Coronary artery (tissue), 2 donors: ENCODE measurements at regions not wholly inside any gene's neighbourhood (a gene's known extent, or its start where the extent isn't known, plus 50 kb on each side); places are given as distances from the start of the nearest gene placed in this dataset.
A peak's percentile ranks its signal among the peaks of the same experiment; 100 is the strongest.

Experiments
- DNase-seq: peaks from one replicate; pipeline ENCODE4 v3.0.0-alpha.2; 2017; ENCODE audit warnings: low spot score
- H3K27ac ChIP-seq, 2 donors: fragments of 200-600 bp; sonication (generic); one replicate each; pipeline ENCODE4 v1.5.1; 2016 to 2019
- H3K4me3 ChIP-seq: fragments of 200-600 bp; sonication (generic); 2 replicates; pipeline ENCODE4 v1.5.1; 2016; ENCODE audit warnings: mild to moderate bottlenecking, moderate library complexity
- CTCF ChIP-seq: fragments of 200-600 bp; sonication (generic); IDR thresholded peaks from one replicate; pipeline ENCODE4 v1.5.1; 2019; ENCODE audit warnings: antibody characterized with exemption

- Histone ChIP-seq H3K4me3 (no peak overlapping the region), H3K27ac (no peak overlapping the region)
- TF ChIP-seq CTCF = no peak
- DNase-seq = no peak
Measured at GRCh38 chr16:54996186-54996585, 65.5 kb downstream of the IRX5 start.

GRCh38 chr16:54998834-54999233, 68.2 kb downstream of the IRX5 start:
- Histone ChIP-seq H3K4me3 (no peak overlapping the region), H3K27ac (no peak overlapping the region)
- DNase-seq = no peak
- TF ChIP-seq CTCF = no peak

- H3K27ac ChIP-seq = no peak overlapping the region
- no peak overlapping the region for H3K4me3 ChIP-seq
- TF ChIP-seq CTCF = no peak
Measured at GRCh38 chr16:54999481-54999880, 68.8 kb downstream of the IRX5 start.

GRCh38 chr16:55000595-55000994, 69.9 kb downstream of the IRX5 start:
- H3K27ac ChIP-seq = no peak overlapping the region
- no peak for DNase-seq
- no peak overlapping the region for H3K4me3 ChIP-seq
- TF ChIP-seq CTCF = no peak

More at GRCh38 chr16:54999481-54999880, 68.8 kb downstream of the IRX5 start:
- no peak for DNase-seq

GRCh38 chr16:55001931-55002330, 71.3 kb downstream of the IRX5 start:
- no peak for DNase-seq
- H3K4me3 ChIP-seq = no peak overlapping the region

GRCh38 chr16:55002419-55002818, 71.8 kb downstream of the IRX5 start:
- Histone ChIP-seq H3K27ac (no peak overlapping the region), H3K4me3 (no peak overlapping the region)
- no peak for TF ChIP-seq CTCF
- DNase-seq = no peak

More at GRCh38 chr16:55001931-55002330, 71.3 kb downstream of the IRX5 start:
- no peak for TF ChIP-seq CTCF
- H3K27ac ChIP-seq = no peak overlapping the region

- no peak overlapping the region for H3K27ac ChIP-seq
- TF ChIP-seq CTCF = no peak
- peak; percentile 64 for DNase-seq
- no peak overlapping the region for H3K4me3 ChIP-seq
Measured at GRCh38 chr16:55003306-55003705, 72.6 kb downstream of the IRX5 start.
